PC-3 (cell line): ENCODE measurements at regions not wholly inside any gene's neighbourhood (a gene's known extent, or its start where the extent isn't known, plus 50 kb on each side); places are given as distances from the start of the nearest gene placed in this dataset.

ENCODE experiments used
- ATAC-seq: fragments of 200-7000 bp; cut with Tn5 transposase; 2 replicates; pipeline ENCODE4 v1.9.1; 2020; ENCODE audit warnings: mild to moderate bottlenecking, moderate library complexity
- BruUV-seq: library from RNA; stranded (reverse); fragments of 400-500 nt; replicated peaks from 2 replicates; lab custom pipeline; 2021; lab: Mats Ljungman, UMichigan
- CTCF ChIA-PET: fragments of 300-600 bp; sonication (Branson Sonifier 250); formaldehyde crosslinking; loops from one replicate; lab custom pipeline; 2022; ENCODE audit warnings: antibody characterized with exemption; lab: Charles Lee
- POLR2A ChIA-PET: fragments of 300-600 bp; sonication (Branson Sonifier 250); formaldehyde crosslinking; loops from one replicate; lab custom pipeline; 2022; ENCODE audit warnings: antibody characterized with exemption; ENCODE audit not compliant: unreplicated experiment; lab: Charles Lee
- DNase-seq: peaks from one replicate; pipeline ENCODE4 v3.0.0-alpha.2; 2015
- H2AFZ ChIP-seq: fragments of 300-600 bp; sonication (generic); 2 replicates; pipeline ENCODE4 v1.6.0; 2016; ENCODE audit warnings: antibody characterized with exemption, low read length
- H3F3A ChIP-seq: fragments of 300-600 bp; sonication (generic); one replicate; pipeline ENCODE4 v1.6.0; 2017; ENCODE audit warnings: antibody characterized with exemption, low read length, control low read depth, mild to moderate bottlenecking; ENCODE audit not compliant: unreplicated experiment
- H3K27ac ChIP-seq: fragments of 300-600 bp; sonication (generic); 2 replicates; pipeline ENCODE4 v1.5.1; 2016; ENCODE audit warnings: mild to moderate bottlenecking, low read length
- H3K27me3 ChIP-seq: fragments of 300-600 bp; sonication (generic); 2 replicates; pipeline ENCODE4 v1.6.1; 2016; ENCODE audit warnings: low read length, mixed read lengths
- H3K36me3 ChIP-seq: fragments of 300-600 bp; sonication (generic); 2 replicates; pipeline ENCODE4 v1.6.1; 2016; ENCODE audit warnings: low read depth, mixed run types, low read length, mixed read lengths
- H3K4me1 ChIP-seq: fragments of 300-600 bp; sonication (generic); 2 replicates; pipeline ENCODE4 v1.5.1; 2016; ENCODE audit warnings: low read length; ENCODE audit not compliant: insufficient read depth
- H3K4me2 ChIP-seq: fragments of 300-600 bp; sonication (generic); 2 replicates; pipeline ENCODE4 v1.6.0; 2016; ENCODE audit warnings: low read length
- H3K4me3 ChIP-seq: fragments of 300-600 bp; sonication (generic); 2 replicates; pipeline ENCODE4 v1.5.1; 2016; ENCODE audit warnings: mild to moderate bottlenecking, low read length, mixed read lengths
- H3K79me2 ChIP-seq: fragments of 300-600 bp; sonication (generic); 2 replicates; pipeline ENCODE4 v1.6.1; 2017; ENCODE audit warnings: low read length, mixed read lengths
- H3K9ac ChIP-seq: fragments of 300-600 bp; sonication (generic); 2 replicates; pipeline ENCODE4 v1.6.0; 2016; ENCODE audit warnings: mild to moderate bottlenecking, low read length
- H3K9me2 ChIP-seq: fragments of 300-600 bp; sonication (generic); replicated peaks from 2 replicates; pipeline ENCODE4 v1.6.1; 2016; ENCODE audit warnings: mixed run types, low read length, mixed read lengths
- H3K9me3 ChIP-seq: fragments of 300-600 bp; sonication (generic); 2 replicates; pipeline ENCODE4 v1.6.1; 2016; ENCODE audit warnings: low read length, mixed read lengths
- H4K20me1 ChIP-seq: fragments of 300-600 bp; sonication (generic); 2 replicates; pipeline ENCODE4 v1.6.1; 2016; ENCODE audit warnings: low read length, mixed read lengths
- CTCF ChIP-seq: fragments of 300-600 bp; sonication (generic); conservative IDR thresholded peaks from 2 replicates; pipeline ENCODE4 v1.5.1; 2017; ENCODE audit warnings: antibody characterized with exemption, low read depth, mild to moderate bottlenecking, low read length
- EZH2 ChIP-seq: fragments of 300-600 bp; sonication (generic); IDR thresholded peaks from one replicate; pipeline ENCODE4 v1.6.1; 2017; ENCODE audit warnings: antibody characterized with exemption, mild to moderate bottlenecking, low read length; ENCODE audit not compliant: unreplicated experiment
- EZH2phosphoT487 ChIP-seq: fragments of 300-600 bp; sonication (generic); IDR thresholded peaks from 2 replicates; pipeline ENCODE4 v1.6.1; 2018; ENCODE audit warnings: mild to moderate bottlenecking, antibody characterized with exemption, low read length, borderline replicate concordance
- intact Hi-C: fragments of 100-400 bp; cut with micrococcal nuclease; formaldehyde crosslinking; loops from 2 replicates; pipeline ENCODE4 v1.9.0; 2023

- H4K20me1 ChIP-seq = no peaks in the 10 kb centered on the region
- no peaks in the 10 kb centered on the region for H3K36me3 ChIP-seq
- no peak overlapping the region for H2AFZ ChIP-seq
- no peaks in the 10 kb centered on the region for H3K27me3 ChIP-seq
- peak; percentile 45 for DNase-seq
- no peak overlapping the region for H3K4me3 ChIP-seq
- TF ChIP-seq EZH2phosphoT487 = no peak
- no peak for TF ChIP-seq EZH2
- no peak for TF ChIP-seq CTCF
- H3F3A ChIP-seq = no peaks in the 10 kb centered on the region
- H3K4me2 ChIP-seq = no peak overlapping the region
- H3K9me3 ChIP-seq = peaks cover 3% of the 10 kb centered on the region
- H3K27ac ChIP-seq = no peak overlapping the region
- intact Hi-C loops = no loop called here
- no peaks in the 10 kb centered on the region for H3K79me2 ChIP-seq
- no peak overlapping the region for H3K9ac ChIP-seq
- no peak for ATAC-seq
- 0 out of 2 replicates have a peak, but pooled peaks cover 3% of the 10 kb centered on the region for H3K4me1 ChIP-seq
- ChIA-PET POLR2A (no interaction called here), CTCF (no interaction called here)
- BruUV-seq = no TSS peak
- no peaks in the 10 kb centered on the region for H3K9me2 ChIP-seq
Measured at GRCh38 chr21:20639026-20639425, 359.2 kb upstream of the NCAM2 start.

GRCh38 chr21:20641241-20641640 is 357.0 kb upstream of the NCAM2 start:
- no peaks in the 10 kb centered on the region for H3K9me2 ChIP-seq
- H3K9ac ChIP-seq = no peak overlapping the region
- peaks cover 12% of the 10 kb centered on the region for H3K9me3 ChIP-seq
- intact Hi-C loops = no loop called here
- H4K20me1 ChIP-seq = no peaks in the 10 kb centered on the region
- H2AFZ ChIP-seq = no peak overlapping the region
- H3K27me3 ChIP-seq = no peaks in the 10 kb centered on the region
- H3K4me2 ChIP-seq = no peak overlapping the region
- no peaks in the 10 kb centered on the region for H3F3A ChIP-seq
- ATAC-seq (no peak), DNase-seq (no peak)
- 0 out of 2 replicates have a peak, but pooled peaks cover 3% of the 10 kb centered on the region for H3K4me1 ChIP-seq
- ChIA-PET POLR2A (no interaction called here), CTCF (no interaction called here)
- no TSS peak for BruUV-seq
- H3K4me3 ChIP-seq = no peak overlapping the region
- TF ChIP-seq EZH2phosphoT487 = no peak
- TF ChIP-seq EZH2 = no peak
- no peak for TF ChIP-seq CTCF
- no peaks in the 10 kb centered on the region for H3K79me2 ChIP-seq
- no peak overlapping the region for H3K27ac ChIP-seq
- no peaks in the 10 kb centered on the region for H3K36me3 ChIP-seq

- Histone ChIP-seq H3K36me3 (no peaks in the 10 kb centered on the region), H3K4me3 (no peak overlapping the region), H3K79me2 (no peaks in the 10 kb centered on the region), H4K20me1 (no peaks in the 10 kb centered on the region), H3K9me3 (peaks cover 16% of the 10 kb centered on the region), H3K9ac (no peak overlapping the region), H3K27ac (no peak overlapping the region), H3K27me3 (no peaks in the 10 kb centered on the region), H3K4me1 (peaks cover 6% of the 10 kb centered on the region; the same call in 1 of the 2 replicates), H2AFZ (no peak overlapping the region), H3F3A (no peaks in the 10 kb centered on the region), H3K4me2 (no peak overlapping the region), H3K9me2 (no peaks in the 10 kb centered on the region)
- POLR2A ChIA-PET = no interaction called here
- intact Hi-C loops = no loop called here
- ATAC-seq = no peak
- CTCF ChIA-PET = no interaction called here
- no TSS peak for BruUV-seq
- TF ChIP-seq EZH2phosphoT487 = no peak
- TF ChIP-seq EZH2 = no peak
- no peak for TF ChIP-seq CTCF
- DNase-seq = no peak
Measured at GRCh38 chr21:20642681-20643080, 355.5 kb upstream of the NCAM2 start.
